Suprapubic skin (tissue), 4 donors: ENCODE measurements at regions not wholly inside any gene's neighbourhood (a gene's known extent, or its start where the extent isn't known, plus 50 kb on each side); places are given as distances from the start of the nearest gene placed in this dataset.

Experiments
- DNase-seq, 2 donors: peaks; one replicate each; pipeline ENCODE4 v3.0.0-alpha.2; 2019; ENCODE audit warnings: low spot score in 2 of 2
- H3K27ac ChIP-seq: fragments of 200-600 bp; sonication (generic); one replicate; pipeline ENCODE4 v1.5.1; 2019
- H3K27me3 ChIP-seq: fragments of 200-600 bp; sonication (generic); one replicate; pipeline ENCODE4 v1.5.1; 2019
- H3K36me3 ChIP-seq: fragments of 200-600 bp; sonication (generic); one replicate; pipeline ENCODE4 v1.5.1; 2019
- H3K4me1 ChIP-seq: fragments of 200-600 bp; sonication (generic); one replicate; pipeline ENCODE4 v1.5.1; 2019
- H3K4me3 ChIP-seq: fragments of 200-600 bp; sonication (generic); one replicate; pipeline ENCODE4 v1.5.1; 2019; ENCODE audit warnings: mild to moderate bottlenecking
- H3K9me3 ChIP-seq: fragments of 200-600 bp; sonication (generic); one replicate; pipeline ENCODE4 v1.5.1; 2019
- EP300 ChIP-seq: sonication (generic); formaldehyde crosslinking; IDR thresholded peaks from one replicate; pipeline ENCODE4 v1.6.1; 2017; ENCODE audit warnings: antibody characterized with exemption
- POLR2A ChIP-seq, 2 donors: fragments of 450-650 bp; IDR thresholded peaks; one replicate each; pipeline ENCODE4 v1.6.1; 2017; ENCODE audit warnings: antibody characterized with exemption in 2 of 2, mild to moderate bottlenecking in 2 of 2, moderate library complexity in 2 of 2
- POLR2AphosphoS5 ChIP-seq, 3 donors: sonication (generic); formaldehyde crosslinking; IDR thresholded peaks; one replicate each; pipeline ENCODE4 v1.6.1; 2017; ENCODE audit warnings: antibody characterized with exemption in 3 of 3
- WGBS: methylation state at CpG from one replicate; pipeline ENCODE4 v1.1.5; 2018; 5-methylcytosine and 5-hydroxymethylcytosine counted together
- TF ChIP-seq, protein P1 (sequence below), 2 donors: fragments of 200-600 bp in 1 of 2; fragments of 450-650 bp in 1 of 2; sonication (generic) in 1 of 2; IDR thresholded peaks; one replicate each; pipeline ENCODE4 v1.5.1; 2016 to 2019; ENCODE audit warnings: antibody characterized with exemption in 2 of 2, mild to moderate bottlenecking in 1 of 2, moderate library complexity in 1 of 2

DNA sequence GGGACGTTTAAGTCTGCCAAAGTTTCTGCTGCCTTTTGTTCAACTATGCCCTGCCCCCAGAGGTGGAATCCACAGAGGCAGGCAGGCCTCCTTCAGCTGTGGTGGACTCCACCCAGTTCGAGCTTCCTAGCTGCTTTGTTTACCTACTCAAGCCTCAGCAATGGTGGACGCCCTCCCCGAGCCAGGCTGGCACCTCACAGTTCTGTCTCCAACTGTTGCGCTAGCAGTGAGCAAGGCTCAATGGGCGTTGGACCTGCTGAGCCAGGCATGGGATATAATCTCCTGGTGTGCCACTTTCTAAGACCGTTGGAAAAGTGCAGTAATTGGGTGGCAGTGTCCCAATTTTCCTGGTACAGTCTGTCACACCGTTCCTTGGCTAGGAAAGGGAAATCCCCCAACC lies 444.7 kb downstream of the FLRT2 start:
- no peak overlapping the region for H3K4me3 ChIP-seq
- H3K27ac ChIP-seq: no peak overlapping the region
- no peaks in the 10 kb centered on the region for H3K27me3 ChIP-seq
- 75% methylated on average over 8 of the region's 8 CpGs for WGBS
- no peak for DNase-seq
- TF ChIP-seq EP300: no peak
- TF ChIP-seq, protein P1, sequence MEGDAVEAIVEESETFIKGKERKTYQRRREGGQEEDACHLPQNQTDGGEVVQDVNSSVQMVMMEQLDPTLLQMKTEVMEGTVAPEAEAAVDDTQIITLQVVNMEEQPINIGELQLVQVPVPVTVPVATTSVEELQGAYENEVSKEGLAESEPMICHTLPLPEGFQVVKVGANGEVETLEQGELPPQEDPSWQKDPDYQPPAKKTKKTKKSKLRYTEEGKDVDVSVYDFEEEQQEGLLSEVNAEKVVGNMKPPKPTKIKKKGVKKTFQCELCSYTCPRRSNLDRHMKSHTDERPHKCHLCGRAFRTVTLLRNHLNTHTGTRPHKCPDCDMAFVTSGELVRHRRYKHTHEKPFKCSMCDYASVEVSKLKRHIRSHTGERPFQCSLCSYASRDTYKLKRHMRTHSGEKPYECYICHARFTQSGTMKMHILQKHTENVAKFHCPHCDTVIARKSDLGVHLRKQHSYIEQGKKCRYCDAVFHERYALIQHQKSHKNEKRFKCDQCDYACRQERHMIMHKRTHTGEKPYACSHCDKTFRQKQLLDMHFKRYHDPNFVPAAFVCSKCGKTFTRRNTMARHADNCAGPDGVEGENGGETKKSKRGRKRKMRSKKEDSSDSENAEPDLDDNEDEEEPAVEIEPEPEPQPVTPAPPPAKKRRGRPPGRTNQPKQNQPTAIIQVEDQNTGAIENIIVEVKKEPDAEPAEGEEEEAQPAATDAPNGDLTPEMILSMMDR (IDR thresholded peaks at IDR 0.05): no peak
- TF ChIP-seq POLR2A (IDR thresholded peaks at IDR 0.05): no peak
- no peak for TF ChIP-seq POLR2AphosphoS5 (IDR thresholded peaks at IDR 0.05)
- no peaks in the 10 kb centered on the region for H3K36me3 ChIP-seq
- no peaks in the 10 kb centered on the region for H3K9me3 ChIP-seq
- no peaks in the 10 kb centered on the region for H3K4me1 ChIP-seq

DNA sequence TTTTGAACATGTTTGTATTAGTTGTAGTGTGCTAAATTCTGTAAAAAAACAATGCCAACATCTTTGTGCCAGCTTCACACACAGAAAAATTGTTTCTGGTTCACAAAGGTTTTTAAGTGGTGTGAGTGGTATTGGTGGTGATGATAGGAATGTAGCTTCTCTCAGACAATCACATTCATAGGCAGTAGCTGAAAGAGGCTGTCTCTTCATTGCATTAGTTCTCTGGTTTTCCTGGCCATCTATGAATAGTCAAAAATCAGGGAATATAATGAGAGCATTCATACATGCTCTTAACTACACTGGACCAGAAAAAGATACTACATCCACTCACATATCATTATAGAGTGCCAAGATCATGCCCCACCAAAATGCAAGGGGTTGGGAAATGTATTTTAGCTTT lies 433.5 kb downstream of the FLRT2 start:
- H3K4me3 ChIP-seq: no peak overlapping the region
- no peaks in the 10 kb centered on the region for H3K27me3 ChIP-seq
- no peaks in the 10 kb centered on the region for H3K9me3 ChIP-seq
- H3K27ac ChIP-seq: no peak overlapping the region
- no peaks in the 10 kb centered on the region for H3K4me1 ChIP-seq
- H3K36me3 ChIP-seq: no peaks in the 10 kb centered on the region
- DNase-seq: no peak
- TF ChIP-seq POLR2AphosphoS5 (IDR thresholded peaks at IDR 0.05): no peak
- TF ChIP-seq EP300: no peak
- TF ChIP-seq POLR2A (IDR thresholded peaks at IDR 0.05): no peak
- TF ChIP-seq, protein P1 (IDR thresholded peaks at IDR 0.05): no peak

DNA sequence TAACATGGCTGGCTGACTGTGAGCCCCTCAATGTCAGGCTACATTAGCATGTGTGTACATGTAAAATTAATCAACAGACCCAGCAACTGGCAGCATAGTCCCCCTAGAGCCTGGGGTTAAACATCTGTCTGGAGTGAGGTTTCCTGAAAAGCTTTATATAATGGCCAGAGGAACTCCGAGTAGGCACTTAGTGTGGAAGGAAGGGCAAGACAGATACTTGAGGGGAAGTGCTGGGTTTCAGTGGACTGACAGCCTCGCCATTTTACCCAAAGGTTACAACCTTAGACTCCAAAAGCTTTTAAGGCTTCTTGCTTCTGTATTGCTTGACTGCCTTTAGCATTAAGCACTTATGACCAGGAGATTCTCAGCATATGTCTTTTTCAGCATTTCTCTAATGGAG lies 430.8 kb downstream of the FLRT2 start:
- no peaks in the 10 kb centered on the region for H3K4me1 ChIP-seq
- H3K27ac ChIP-seq: no peak overlapping the region
- WGBS: 42% methylated on average over 2 of the region's 2 CpGs
- no peak for DNase-seq
- no peaks in the 10 kb centered on the region for H3K9me3 ChIP-seq
- TF ChIP-seq EP300: no peak
- TF ChIP-seq, protein P1 (IDR thresholded peaks at IDR 0.05): no peak
- no peak for TF ChIP-seq POLR2AphosphoS5 (IDR thresholded peaks at IDR 0.05)
- TF ChIP-seq POLR2A (IDR thresholded peaks at IDR 0.05): no peak
- no peaks in the 10 kb centered on the region for H3K27me3 ChIP-seq
- no peaks in the 10 kb centered on the region for H3K36me3 ChIP-seq
- H3K4me3 ChIP-seq: no peak overlapping the region

DNA sequence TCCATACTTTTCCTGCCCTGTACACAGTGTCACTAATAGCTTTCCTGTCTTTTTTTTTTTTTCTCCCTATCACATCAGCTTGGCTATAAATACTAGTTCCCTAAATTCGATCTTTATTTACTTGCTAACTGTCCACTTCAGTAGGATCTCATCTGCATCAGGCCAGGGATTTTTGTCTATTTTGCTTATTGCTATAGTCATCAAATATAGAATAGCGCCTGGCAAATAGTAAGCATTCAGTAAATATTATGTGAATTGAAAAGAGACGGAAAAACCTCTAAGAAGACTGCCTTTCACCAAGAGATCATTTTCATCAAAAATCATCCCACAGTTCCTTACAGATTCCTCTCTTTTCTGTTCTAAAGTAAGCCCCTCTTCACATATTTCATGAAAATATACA lies 429.1 kb downstream of the FLRT2 start:
- H3K27me3 ChIP-seq: no peaks in the 10 kb centered on the region
- no peak for DNase-seq
- WGBS: 92% methylated on average over 3 of the region's 3 CpGs

DNA sequence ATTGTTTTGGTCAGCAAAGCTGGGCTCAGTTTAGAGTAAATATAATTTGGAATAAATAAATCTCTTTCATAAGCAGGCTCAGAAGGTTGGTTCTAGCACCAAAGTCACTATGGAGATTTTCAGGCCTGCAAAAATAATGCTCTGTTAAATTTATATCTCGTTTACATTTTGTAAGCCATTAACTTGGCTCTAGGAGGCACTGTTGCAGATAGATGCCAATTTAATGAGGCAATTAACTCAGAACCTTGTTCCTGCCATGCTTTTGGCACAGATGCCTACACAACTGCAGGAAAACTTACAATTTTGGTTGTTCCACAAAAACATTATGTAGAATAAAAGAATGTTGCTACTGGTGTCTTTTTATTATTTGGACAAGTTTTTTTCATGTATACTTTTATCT lies 428.1 kb downstream of the FLRT2 start:
- Histone ChIP-seq H3K4me3 (no peak overlapping the region), H3K36me3 (no peaks in the 10 kb centered on the region), H3K27me3 (no peaks in the 10 kb centered on the region), H3K9me3 (no peaks in the 10 kb centered on the region), H3K27ac (no peak overlapping the region), H3K4me1 (no peaks in the 10 kb centered on the region)
- DNase-seq: no peak
- TF ChIP-seq POLR2A (IDR thresholded peaks at IDR 0.05) (no peak), EP300 (no peak), POLR2AphosphoS5 (IDR thresholded peaks at IDR 0.05) (no peak)
- TF ChIP-seq, protein P1 (IDR thresholded peaks at IDR 0.05): no peak
- WGBS: 55% methylated on average over 1 of the region's 1 CpG

More for the DNA sequence above, 429.1 kb downstream of the FLRT2 start:
- Histone ChIP-seq H3K4me3 (no peak overlapping the region), H3K27ac (no peak overlapping the region), H3K36me3 (no peaks in the 10 kb centered on the region), H3K9me3 (no peaks in the 10 kb centered on the region), H3K4me1 (no peaks in the 10 kb centered on the region)
- TF ChIP-seq POLR2AphosphoS5 (IDR thresholded peaks at IDR 0.05) (no peak), EP300 (no peak), POLR2A (IDR thresholded peaks at IDR 0.05) (no peak)
- TF ChIP-seq, protein P1 (IDR thresholded peaks at IDR 0.05): no peak
